GM12873 (cell line): ENCODE measurements at regions not wholly inside any gene's neighbourhood (a gene's known extent, or its start where the extent isn't known, plus 50 kb on each side); places are given as distances from the start of the nearest gene placed in this dataset.

Experiments used
- TF ChIP-seq, protein P1 (sequence below): IDR thresholded peaks from 2 replicates; pipeline ENCODE4 v1.5.1; 2012; ENCODE audit warnings: low read depth, mild to moderate bottlenecking, moderate library complexity, low read length, control low read depth; ENCODE audit not compliant: insufficient read depth; ENCODE audit errors: missing control alignments

DNA sequence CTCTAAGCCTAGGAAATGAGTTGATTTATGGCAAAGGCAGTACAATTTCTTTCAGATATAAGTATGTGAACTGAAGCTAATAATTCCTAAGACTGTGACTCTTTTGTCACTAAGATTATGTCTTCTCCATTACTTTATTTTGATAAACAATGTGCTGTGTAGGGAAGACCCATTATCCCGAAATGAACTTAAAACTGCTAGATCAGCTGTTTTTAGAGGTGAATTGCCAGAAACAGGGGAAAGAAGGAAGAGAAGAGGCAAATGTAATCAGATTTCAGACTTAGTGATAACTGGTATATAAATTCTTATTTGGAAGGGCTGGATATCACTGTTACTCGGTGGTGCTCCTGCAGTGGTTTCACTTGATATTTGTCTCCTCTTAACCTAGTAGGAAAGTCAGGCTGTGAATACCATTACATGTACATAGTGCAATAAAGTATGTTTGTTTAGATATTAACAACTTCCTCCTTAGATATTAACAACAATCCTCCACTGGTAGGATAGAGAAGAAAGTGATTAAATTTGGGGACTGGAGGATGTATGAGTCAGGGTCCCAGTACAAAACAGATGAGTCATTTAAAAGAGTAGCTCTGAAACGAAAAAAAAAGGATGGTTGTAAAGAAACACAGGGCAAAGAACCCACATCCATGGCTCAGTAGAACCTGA lies 338.5 kb upstream of the KCNH8 start:
- TF ChIP-seq, protein P1, sequence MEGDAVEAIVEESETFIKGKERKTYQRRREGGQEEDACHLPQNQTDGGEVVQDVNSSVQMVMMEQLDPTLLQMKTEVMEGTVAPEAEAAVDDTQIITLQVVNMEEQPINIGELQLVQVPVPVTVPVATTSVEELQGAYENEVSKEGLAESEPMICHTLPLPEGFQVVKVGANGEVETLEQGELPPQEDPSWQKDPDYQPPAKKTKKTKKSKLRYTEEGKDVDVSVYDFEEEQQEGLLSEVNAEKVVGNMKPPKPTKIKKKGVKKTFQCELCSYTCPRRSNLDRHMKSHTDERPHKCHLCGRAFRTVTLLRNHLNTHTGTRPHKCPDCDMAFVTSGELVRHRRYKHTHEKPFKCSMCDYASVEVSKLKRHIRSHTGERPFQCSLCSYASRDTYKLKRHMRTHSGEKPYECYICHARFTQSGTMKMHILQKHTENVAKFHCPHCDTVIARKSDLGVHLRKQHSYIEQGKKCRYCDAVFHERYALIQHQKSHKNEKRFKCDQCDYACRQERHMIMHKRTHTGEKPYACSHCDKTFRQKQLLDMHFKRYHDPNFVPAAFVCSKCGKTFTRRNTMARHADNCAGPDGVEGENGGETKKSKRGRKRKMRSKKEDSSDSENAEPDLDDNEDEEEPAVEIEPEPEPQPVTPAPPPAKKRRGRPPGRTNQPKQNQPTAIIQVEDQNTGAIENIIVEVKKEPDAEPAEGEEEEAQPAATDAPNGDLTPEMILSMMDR: no peak

DNA sequence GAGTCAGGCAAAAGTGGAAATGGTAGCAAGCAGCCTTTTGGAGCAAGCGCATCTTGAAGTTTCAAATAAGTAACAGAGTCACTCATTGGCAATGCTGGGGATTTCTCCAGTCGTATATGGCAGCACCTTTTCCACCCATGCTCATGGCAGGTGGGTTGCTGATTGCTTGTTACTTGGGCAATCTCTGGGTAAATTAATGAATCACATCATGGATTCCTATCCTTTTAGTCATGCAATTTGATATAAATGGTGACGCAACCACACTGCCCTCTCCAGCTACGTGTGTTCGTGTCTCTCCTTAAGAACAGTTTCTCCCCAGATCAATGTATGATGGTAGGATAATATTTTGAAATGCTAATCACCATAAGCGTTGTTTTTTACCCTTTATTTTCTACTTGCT lies 339.9 kb upstream of the KCNH8 start:
- TF ChIP-seq, protein P1: no peak

DNA sequence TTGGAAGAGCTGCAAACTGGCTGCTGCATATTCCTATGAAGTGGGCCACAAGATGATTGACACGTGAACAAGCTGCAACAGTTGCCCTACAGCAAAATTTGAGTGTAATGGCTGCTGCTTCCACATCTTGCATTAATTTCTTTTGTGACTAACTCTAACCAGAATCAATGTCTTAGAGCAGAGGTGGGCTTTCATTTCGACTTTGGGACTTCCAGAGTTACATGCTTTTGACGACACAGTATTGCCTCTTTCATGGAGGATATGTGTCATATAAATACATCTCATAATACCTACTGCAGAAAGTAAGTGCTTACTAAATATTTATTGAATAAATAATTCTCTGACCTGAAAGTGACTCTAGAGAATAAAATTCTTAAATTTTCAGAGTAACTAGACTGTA lies 340.7 kb upstream of the KCNH8 start:
- TF ChIP-seq, protein P1: no peak

DNA sequence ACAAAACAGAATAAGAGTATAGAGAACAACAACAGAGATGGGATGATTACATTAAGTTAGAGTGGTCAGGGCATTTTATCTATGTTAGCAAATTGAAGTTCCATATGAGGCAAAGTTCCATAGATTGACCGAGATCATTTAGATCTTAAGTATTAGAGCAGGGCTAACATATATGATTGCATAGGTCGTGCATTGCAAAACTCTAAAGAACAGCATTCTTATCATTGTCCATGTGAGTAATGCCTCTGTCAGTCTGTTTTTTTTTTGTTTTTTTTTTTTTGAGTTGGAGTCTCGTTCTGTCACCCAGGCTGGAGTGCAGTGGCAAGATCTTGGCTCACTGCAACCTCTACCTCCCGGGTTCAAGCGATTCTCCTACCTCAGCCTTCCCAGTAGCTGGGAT lies 341.7 kb upstream of the KCNH8 start:
- TF ChIP-seq, protein P1: no peak

DNA sequence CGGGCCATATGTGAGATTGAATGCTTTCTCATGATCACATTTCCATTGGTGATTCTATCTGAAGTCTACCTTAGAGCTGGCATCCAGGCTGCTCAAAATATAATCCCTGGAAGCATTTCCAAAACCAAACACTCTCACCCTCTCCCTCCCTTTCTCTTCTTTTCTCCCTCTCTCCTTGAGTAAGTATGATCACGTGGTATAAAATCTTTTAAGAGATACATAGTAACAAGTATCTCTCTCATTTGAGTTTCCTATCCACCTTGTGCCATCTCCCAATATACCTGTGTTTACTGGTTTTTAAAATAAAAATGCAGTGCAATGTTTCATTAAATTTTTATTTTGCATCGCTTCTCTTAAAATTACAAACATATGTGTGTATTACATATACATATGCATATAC lies 350.9 kb upstream of the KCNH8 start:
- TF ChIP-seq, protein P1: no peak

DNA sequence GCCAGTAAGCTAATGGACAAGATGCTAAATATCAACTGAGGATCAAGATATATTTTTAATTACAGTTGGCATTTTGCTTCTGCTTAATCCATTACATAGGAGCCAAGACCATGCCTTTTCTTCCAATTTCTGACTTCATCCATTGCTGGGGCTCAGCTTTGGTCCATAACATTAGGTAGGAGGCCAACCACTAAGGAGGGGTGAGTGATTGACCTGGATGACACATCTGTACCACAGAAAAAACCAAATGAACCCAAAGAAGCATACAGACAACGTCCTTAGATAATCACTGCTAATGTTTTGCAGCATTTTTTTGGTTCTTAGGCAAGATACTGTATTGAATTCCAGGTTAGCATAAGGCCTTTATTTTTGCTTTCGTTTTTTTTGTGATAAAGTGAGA lies 353.2 kb upstream of the KCNH8 start:
- TF ChIP-seq, protein P1: no peak

DNA sequence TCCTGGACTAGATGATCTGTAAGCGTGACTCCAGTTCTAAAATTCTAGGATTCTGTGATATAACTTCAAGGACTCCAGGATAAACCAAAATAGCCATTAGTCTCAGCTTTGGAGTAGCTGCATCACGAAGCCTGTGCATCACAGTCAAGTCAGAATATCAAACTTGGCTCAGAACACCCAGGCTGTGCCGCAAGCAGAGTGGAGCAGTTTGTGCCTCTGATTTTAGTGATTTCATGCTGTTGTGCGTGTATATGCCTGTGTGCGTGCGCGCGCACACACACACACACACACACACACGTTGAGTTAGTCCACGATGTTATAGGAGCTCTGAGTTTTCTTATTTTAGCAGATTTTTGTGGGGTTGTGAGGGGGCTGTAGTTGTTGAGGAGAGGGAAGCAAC lies 356.6 kb upstream of the KCNH8 start:
- TF ChIP-seq, protein P1: no peak
